GM23338 (cell line): ENCODE measurements at regions not wholly inside any gene's neighbourhood (a gene's known extent, or its start where the extent isn't known, plus 50 kb on each side); places are given as distances from the start of the nearest gene placed in this dataset.

Experiments used
- ATAC-seq: fragments of 200-7000 bp; cut with Tn5 transposase; 3 replicates; pipeline ENCODE4 v1.9.1; 2020
- DNase-seq: peaks from one replicate; pipeline ENCODE4 v3.0.0-alpha.2; 2015; ENCODE audit warnings: low spot score
- H2AFZ ChIP-seq: fragments of 200-600 bp; sonication (generic); 2 replicates; pipeline ENCODE4 v1.8.0; 2016; ENCODE audit warnings: antibody characterized with exemption, mild to moderate bottlenecking, moderate library complexity
- H3F3A ChIP-seq: fragments of 200-600 bp; sonication (generic); replicated peaks from 2 replicates; pipeline ENCODE4 v1.8.0; 2017; ENCODE audit warnings: antibody characterized with exemption, mixed run types, low read depth
- H3K27ac ChIP-seq: fragments of 200-600 bp; sonication (generic); 2 replicates; pipeline ENCODE4 v1.6.1; 2016; ENCODE audit warnings: low read depth
- H3K27me3 ChIP-seq: fragments of 200-600 bp; sonication (generic); 2 replicates; pipeline ENCODE4 v1.8.0; 2016; ENCODE audit warnings: mild to moderate bottlenecking, mixed run types, moderate library complexity; ENCODE audit not compliant: insufficient read depth
- H3K36me3 ChIP-seq: fragments of 200-600 bp; sonication (generic); 2 replicates; pipeline ENCODE4 v1.8.0; 2016; ENCODE audit warnings: mild to moderate bottlenecking; ENCODE audit not compliant: insufficient read depth
- H3K4me1 ChIP-seq: fragments of 200-600 bp; sonication (generic); 2 replicates; pipeline ENCODE4 v1.8.0; 2016; ENCODE audit warnings: mild to moderate bottlenecking, moderate library complexity; ENCODE audit not compliant: insufficient read depth
- H3K4me2 ChIP-seq: fragments of 200-600 bp; sonication (generic); 2 replicates; pipeline ENCODE4 v1.7.1; 2017; ENCODE audit warnings: mixed run types
- H3K4me3 ChIP-seq: fragments of 200-600 bp; sonication (generic); 2 replicates; pipeline ENCODE4 v1.6.1; 2016; ENCODE audit warnings: mixed run types
- H3K79me2 ChIP-seq: fragments of 200-600 bp; sonication (generic); replicated peaks from 2 replicates; pipeline ENCODE4 v1.8.0; 2017; ENCODE audit warnings: mild to moderate bottlenecking; ENCODE audit not compliant: insufficient read depth
- H3K9me2 ChIP-seq: fragments of 200-600 bp; sonication (generic); 2 replicates; pipeline ENCODE4 v1.8.0; 2017; ENCODE audit not compliant: insufficient read depth
- H4K20me1 ChIP-seq: fragments of 200-600 bp; sonication (generic); replicated peaks from 2 replicates; pipeline ENCODE4 v1.8.0; 2017; ENCODE audit warnings: mild to moderate bottlenecking; ENCODE audit not compliant: insufficient read depth
- H3K27ac Mint-ChIP-seq: 2 replicates; pipeline ENCODE4 v1.8.0; 2020; ENCODE audit warnings: inconsistent platforms, mild to moderate bottlenecking, moderate library complexity, mixed read lengths
- H3K27me3 Mint-ChIP-seq: 3 replicates; pipeline ENCODE4 v1.8.0; 2022; ENCODE audit warnings: low read depth, mild to moderate bottlenecking, moderate library complexity, mixed read lengths, inconsistent platforms; ENCODE audit not compliant: insufficient read depth, poor library complexity
- H3K36me3 Mint-ChIP-seq: 3 replicates; pipeline ENCODE4 v1.8.0; 2021; ENCODE audit warnings: low read depth, mild to moderate bottlenecking, inconsistent platforms, moderate library complexity, mixed read lengths
- H3K4me1 Mint-ChIP-seq: 3 replicates; pipeline ENCODE4 v1.8.0; 2020; ENCODE audit warnings: mild to moderate bottlenecking, inconsistent platforms, mixed read lengths
- H3K4me3 Mint-ChIP-seq: 3 replicates; pipeline ENCODE4 v1.8.0; 2021; ENCODE audit warnings: moderate library complexity, mild to moderate bottlenecking, inconsistent platforms, mixed read lengths
- H3K9me3 Mint-ChIP-seq: 3 replicates; pipeline ENCODE4 v1.8.0; 2020; ENCODE audit warnings: moderate library complexity, mild to moderate bottlenecking, inconsistent platforms, mixed read lengths
- CREB1 ChIP-seq: fragments of 250-450 bp; sonication (Bioruptor Pico); IDR thresholded peaks from 2 replicates; pipeline ENCODE4 v1.5.0; 2020; ENCODE audit warnings: low read depth, mild to moderate bottlenecking, moderate library complexity
- ETS1 ChIP-seq: IDR thresholded peaks from 2 replicates; pipeline ENCODE4 v1.6.1; 2016; ENCODE audit warnings: antibody characterized with exemption
- JUNB ChIP-seq: IDR thresholded peaks from one replicate; pipeline ENCODE4 v1.6.1; 2016; ENCODE audit warnings: antibody characterized with exemption; ENCODE audit not compliant: unreplicated experiment
- NANOG ChIP-seq: IDR thresholded peaks from 2 replicates; pipeline ENCODE4 v1.6.1; 2016; ENCODE audit warnings: antibody characterized with exemption, borderline replicate concordance
- POLR2AphosphoS5 ChIP-seq: IDR thresholded peaks from 2 replicates; pipeline ENCODE4 v1.6.1; 2016; ENCODE audit warnings: antibody characterized with exemption, low read depth
- STAT1 ChIP-seq: IDR thresholded peaks from one replicate; pipeline ENCODE4 v1.6.1; 2016; ENCODE audit warnings: antibody characterized with exemption; ENCODE audit not compliant: unreplicated experiment
- ZNF114 ChIP-seq: fragments of 250-450 bp; sonication (Bioruptor Pico); IDR thresholded peaks from 2 replicates; pipeline ENCODE4 v1.5.0; 2020; ENCODE audit warnings: mild to moderate bottlenecking, moderate library complexity
- ZNF331 ChIP-seq: fragments of 250-450 bp; sonication (Bioruptor Pico); IDR thresholded peaks from 2 replicates; pipeline ENCODE4 v1.5.0; 2020; ENCODE audit warnings: low read depth, mild to moderate bottlenecking, moderate library complexity
- TF ChIP-seq, protein P1 (sequence below): fragments of 250-450 bp; sonication (Bioruptor Pico); IDR thresholded peaks from 2 replicates; pipeline ENCODE4 v1.5.0; 2020; ENCODE audit warnings: mild to moderate bottlenecking, moderate library complexity
- TF ChIP-seq, protein P2 (sequence below): IDR thresholded peaks from one replicate; pipeline ENCODE4 v1.6.1; 2018; ENCODE audit warnings: antibody characterized with exemption; ENCODE audit not compliant: unreplicated experiment

- TF ChIP-seq, protein P1, sequence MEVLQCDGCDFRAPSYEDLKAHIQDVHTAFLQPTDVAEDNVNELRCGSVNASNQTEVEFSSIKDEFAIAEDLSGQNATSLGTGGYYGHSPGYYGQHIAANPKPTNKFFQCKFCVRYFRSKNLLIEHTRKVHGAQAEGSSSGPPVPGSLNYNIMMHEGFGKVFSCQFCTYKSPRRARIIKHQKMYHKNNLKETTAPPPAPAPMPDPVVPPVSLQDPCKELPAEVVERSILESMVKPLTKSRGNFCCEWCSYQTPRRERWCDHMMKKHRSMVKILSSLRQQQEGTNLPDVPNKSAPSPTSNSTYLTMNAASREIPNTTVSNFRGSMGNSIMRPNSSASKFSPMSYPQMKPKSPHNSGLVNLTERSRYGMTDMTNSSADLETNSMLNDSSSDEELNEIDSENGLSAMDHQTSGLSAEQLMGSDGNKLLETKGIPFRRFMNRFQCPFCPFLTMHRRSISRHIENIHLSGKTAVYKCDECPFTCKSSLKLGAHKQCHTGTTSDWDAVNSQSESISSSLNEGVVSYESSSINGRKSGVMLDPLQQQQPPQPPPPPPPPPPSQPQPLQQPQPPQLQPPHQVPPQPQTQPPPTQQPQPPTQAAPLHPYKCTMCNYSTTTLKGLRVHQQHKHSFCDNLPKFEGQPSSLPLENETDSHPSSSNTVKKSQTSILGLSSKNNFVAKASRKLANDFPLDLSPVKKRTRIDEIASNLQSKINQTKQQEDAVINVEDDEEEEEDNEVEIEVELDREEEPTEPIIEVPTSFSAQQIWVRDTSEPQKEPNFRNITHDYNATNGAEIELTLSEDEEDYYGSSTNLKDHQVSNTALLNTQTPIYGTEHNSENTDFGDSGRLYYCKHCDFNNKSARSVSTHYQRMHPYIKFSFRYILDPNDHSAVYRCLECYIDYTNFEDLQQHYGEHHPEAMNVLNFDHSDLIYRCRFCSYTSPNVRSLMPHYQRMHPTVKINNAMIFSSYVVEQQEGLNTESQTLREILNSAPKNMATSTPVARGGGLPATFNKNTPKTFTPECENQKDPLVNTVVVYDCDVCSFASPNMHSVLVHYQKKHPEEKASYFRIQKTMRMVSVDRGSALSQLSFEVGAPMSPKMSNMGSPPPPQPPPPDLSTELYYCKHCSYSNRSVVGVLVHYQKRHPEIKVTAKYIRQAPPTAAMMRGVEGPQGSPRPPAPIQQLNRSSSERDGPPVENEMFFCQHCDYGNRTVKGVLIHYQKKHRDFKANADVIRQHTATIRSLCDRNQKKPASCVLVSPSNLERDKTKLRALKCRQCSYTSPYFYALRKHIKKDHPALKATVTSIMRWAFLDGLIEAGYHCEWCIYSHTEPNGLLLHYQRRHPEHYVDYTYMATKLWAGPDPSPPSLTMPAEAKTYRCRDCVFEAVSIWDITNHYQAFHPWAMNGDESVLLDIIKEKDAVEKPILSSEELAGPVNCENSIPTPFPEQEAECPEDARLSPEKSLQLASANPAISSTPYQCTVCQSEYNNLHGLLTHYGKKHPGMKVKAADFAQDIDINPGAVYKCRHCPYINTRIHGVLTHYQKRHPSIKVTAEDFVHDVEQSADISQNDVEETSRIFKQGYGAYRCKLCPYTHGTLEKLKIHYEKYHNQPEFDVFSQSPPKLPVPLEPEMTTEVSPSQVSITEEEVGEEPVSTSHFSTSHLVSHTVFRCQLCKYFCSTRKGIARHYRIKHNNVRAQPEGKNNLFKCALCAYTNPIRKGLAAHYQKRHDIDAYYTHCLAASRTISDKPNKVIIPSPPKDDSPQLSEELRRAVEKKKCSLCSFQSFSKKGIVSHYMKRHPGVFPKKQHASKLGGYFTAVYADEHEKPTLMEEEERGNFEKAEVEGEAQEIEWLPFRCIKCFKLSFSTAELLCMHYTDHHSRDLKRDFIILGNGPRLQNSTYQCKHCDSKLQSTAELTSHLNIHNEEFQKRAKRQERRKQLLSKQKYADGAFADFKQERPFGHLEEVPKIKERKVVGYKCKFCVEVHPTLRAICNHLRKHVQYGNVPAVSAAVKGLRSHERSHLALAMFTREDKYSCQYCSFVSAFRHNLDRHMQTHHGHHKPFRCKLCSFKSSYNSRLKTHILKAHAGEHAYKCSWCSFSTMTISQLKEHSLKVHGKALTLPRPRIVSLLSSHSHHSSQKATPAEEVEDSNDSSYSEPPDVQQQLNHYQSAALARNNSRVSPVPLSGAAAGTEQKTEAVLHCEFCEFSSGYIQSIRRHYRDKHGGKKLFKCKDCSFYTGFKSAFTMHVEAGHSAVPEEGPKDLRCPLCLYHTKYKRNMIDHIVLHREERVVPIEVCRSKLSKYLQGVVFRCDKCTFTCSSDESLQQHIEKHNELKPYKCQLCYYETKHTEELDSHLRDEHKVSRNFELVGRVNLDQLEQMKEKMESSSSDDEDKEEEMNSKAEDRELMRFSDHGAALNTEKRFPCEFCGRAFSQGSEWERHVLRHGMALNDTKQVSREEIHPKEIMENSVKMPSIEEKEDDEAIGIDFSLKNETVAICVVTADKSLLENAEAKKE (CRISPR knock-in tag): no peak
- TF ChIP-seq, protein P2, sequence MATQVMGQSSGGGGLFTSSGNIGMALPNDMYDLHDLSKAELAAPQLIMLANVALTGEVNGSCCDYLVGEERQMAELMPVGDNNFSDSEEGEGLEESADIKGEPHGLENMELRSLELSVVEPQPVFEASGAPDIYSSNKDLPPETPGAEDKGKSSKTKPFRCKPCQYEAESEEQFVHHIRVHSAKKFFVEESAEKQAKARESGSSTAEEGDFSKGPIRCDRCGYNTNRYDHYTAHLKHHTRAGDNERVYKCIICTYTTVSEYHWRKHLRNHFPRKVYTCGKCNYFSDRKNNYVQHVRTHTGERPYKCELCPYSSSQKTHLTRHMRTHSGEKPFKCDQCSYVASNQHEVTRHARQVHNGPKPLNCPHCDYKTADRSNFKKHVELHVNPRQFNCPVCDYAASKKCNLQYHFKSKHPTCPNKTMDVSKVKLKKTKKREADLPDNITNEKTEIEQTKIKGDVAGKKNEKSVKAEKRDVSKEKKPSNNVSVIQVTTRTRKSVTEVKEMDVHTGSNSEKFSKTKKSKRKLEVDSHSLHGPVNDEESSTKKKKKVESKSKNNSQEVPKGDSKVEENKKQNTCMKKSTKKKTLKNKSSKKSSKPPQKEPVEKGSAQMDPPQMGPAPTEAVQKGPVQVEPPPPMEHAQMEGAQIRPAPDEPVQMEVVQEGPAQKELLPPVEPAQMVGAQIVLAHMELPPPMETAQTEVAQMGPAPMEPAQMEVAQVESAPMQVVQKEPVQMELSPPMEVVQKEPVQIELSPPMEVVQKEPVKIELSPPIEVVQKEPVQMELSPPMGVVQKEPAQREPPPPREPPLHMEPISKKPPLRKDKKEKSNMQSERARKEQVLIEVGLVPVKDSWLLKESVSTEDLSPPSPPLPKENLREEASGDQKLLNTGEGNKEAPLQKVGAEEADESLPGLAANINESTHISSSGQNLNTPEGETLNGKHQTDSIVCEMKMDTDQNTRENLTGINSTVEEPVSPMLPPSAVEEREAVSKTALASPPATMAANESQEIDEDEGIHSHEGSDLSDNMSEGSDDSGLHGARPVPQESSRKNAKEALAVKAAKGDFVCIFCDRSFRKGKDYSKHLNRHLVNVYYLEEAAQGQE: no peak
- TF ChIP-seq NANOG (no peak), CREB1 (CRISPR knock-in tag) (no peak), JUNB (no peak), ZNF331 (CRISPR knock-in tag) (no peak)
These were observed 1094.9 kb upstream of the C9orf72 start (continued) for GRCh38 chr9:28668158-28668557.

GRCh38 chr9:28671000-28671399 is 1097.7 kb upstream of the C9orf72 start:
- H3K4me3 ChIP-seq: no peak overlapping the region
- no peaks in the 10 kb centered on the region for H3K27me3 ChIP-seq
- no peaks in the 10 kb centered on the region for H3K9me3 Mint-ChIP-seq
- H3K79me2 ChIP-seq: no peaks in the 10 kb centered on the region
- H3K4me2 ChIP-seq: no peak overlapping the region
- no peaks in the 10 kb centered on the region for H4K20me1 ChIP-seq
- H3K4me3 Mint-ChIP-seq: no peak overlapping the region
- no peak overlapping the region for H3K27ac Mint-ChIP-seq
- DNase-seq (no peak), ATAC-seq (no peak)
- no peak overlapping the region for H3K27ac ChIP-seq
- no peaks in the 10 kb centered on the region for H3K4me1 Mint-ChIP-seq
- no peaks in the 10 kb centered on the region for H3K36me3 ChIP-seq
- no peaks in the 10 kb centered on the region for H3K4me1 ChIP-seq
- TF ChIP-seq ETS1: no peak
- no peak for TF ChIP-seq NANOG
- TF ChIP-seq CREB1 (CRISPR knock-in tag): no peak
- no peak for TF ChIP-seq ZNF114 (CRISPR knock-in tag)
- TF ChIP-seq POLR2AphosphoS5: no peak
- TF ChIP-seq, protein P2: peak; percentile 60
- no peak for TF ChIP-seq ZNF331 (CRISPR knock-in tag)
- TF ChIP-seq STAT1: no peak
- no peak overlapping the region for H2AFZ ChIP-seq
- no peaks in the 10 kb centered on the region for H3K9me2 ChIP-seq
- peaks cover 3% of the 10 kb centered on the region for H3K27me3 Mint-ChIP-seq
- H3F3A ChIP-seq: no peaks in the 10 kb centered on the region
- H3K36me3 Mint-ChIP-seq: no peaks in the 10 kb centered on the region
